OCI-LY3 (cell line): ENCODE measurements at regions not wholly inside any gene's neighbourhood (a gene's known extent, or its start where the extent isn't known, plus 50 kb on each side); places are given as distances from the start of the nearest gene placed in this dataset.

ENCODE experiments used
- EZH2phosphoT487 ChIP-seq: fragments of 200-600 bp; shearing (Covaris generic); IDR thresholded peaks from 2 replicates; pipeline ENCODE4 v1.6.1; 2018; ENCODE audit warnings: antibody characterized with exemption, mixed run types, low read depth
- TF ChIP-seq, protein P1 (sequence below): fragments of 200-600, 300-600 bp; sonication (generic); IDR thresholded peaks from 2 replicates; pipeline ENCODE4 v1.5.1; 2014; ENCODE audit warnings: antibody characterized with exemption, low read length, low read depth

DNA sequence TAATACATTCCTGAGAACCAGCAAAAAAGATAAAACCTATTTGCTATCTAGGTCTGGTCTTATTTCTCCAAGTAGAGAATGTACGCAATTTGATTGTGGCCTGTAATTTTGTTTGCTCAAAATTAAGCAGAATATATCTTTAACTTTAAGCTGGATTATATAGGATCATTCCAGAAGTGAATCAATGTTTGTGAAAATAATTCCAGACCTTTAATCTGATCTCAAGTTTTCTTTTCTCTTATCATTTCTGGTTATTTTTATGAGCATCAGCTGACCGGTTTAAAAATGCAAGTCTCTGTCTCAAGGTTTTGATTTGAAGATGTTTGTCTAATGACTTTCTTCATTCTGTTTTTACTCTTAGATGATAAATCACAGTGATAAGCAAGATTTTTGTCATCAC, 997.9 kb upstream of the FLRT2 start:
- TF ChIP-seq, protein P1, sequence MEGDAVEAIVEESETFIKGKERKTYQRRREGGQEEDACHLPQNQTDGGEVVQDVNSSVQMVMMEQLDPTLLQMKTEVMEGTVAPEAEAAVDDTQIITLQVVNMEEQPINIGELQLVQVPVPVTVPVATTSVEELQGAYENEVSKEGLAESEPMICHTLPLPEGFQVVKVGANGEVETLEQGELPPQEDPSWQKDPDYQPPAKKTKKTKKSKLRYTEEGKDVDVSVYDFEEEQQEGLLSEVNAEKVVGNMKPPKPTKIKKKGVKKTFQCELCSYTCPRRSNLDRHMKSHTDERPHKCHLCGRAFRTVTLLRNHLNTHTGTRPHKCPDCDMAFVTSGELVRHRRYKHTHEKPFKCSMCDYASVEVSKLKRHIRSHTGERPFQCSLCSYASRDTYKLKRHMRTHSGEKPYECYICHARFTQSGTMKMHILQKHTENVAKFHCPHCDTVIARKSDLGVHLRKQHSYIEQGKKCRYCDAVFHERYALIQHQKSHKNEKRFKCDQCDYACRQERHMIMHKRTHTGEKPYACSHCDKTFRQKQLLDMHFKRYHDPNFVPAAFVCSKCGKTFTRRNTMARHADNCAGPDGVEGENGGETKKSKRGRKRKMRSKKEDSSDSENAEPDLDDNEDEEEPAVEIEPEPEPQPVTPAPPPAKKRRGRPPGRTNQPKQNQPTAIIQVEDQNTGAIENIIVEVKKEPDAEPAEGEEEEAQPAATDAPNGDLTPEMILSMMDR = no peak
- TF ChIP-seq EZH2phosphoT487 = no peak
